ENCODE measurements at regions not wholly inside any gene's neighbourhood (a gene's known extent, or its start where the extent isn't known, plus 50 kb on each side); places are given as distances from the start of the nearest gene placed in this dataset.

GRCh38 chr18:77970814-77971213 lies 721.2 kb downstream of the GALR1 start:
- H3K4me3 ChIP-seq (ENCODE audit: low read depth in 1 of 5, low read length in 5 of 5) = no peak overlapping the region
- H3K36me3 ChIP-seq (ENCODE audit: control insufficient read depth in 5 of 5, insufficient read depth in 5 of 5, low read length in 5 of 5) = no peaks in the 10 kb centered on the region

GRCh38 chr18:77973745-77974144 lies 724.1 kb downstream of the GALR1 start:
- H3K4me3 ChIP-seq (ENCODE audit: low read depth in 1 of 5, low read length in 5 of 5) = no peak overlapping the region
- H3K36me3 ChIP-seq (ENCODE audit: control insufficient read depth in 5 of 5, insufficient read depth in 5 of 5, low read length in 5 of 5) = no peaks in the 10 kb centered on the region
- H3K27me3 ChIP-seq (ENCODE audit: control insufficient read depth in 5 of 5, insufficient read depth in 4 of 5, low read length in 5 of 5) = peaks cover 0 to under 1% (median 0%) of the 10 kb centered on the region in 5 donors
- H3K27ac ChIP-seq (ENCODE audit: low read depth, low read length) = no peak overlapping the region
- H3K4me1 ChIP-seq (ENCODE audit: control insufficient read depth in 5 of 5, insufficient read depth in 5 of 5, low read length in 5 of 5) = no peaks in the 10 kb centered on the region
- peaks cover 0 to 10% (median 0%) of the 10 kb centered on the region in 5 donors for H3K9me3 ChIP-seq (ENCODE audit: control insufficient read depth in 5 of 5, low read length in 5 of 5)
- no peak overlapping the region for H3K9ac ChIP-seq (ENCODE audit: low read length in 5 of 5)

More at GRCh38 chr18:77970814-77971213, 721.2 kb downstream of the GALR1 start:
- H3K9ac ChIP-seq (ENCODE audit: low read length in 5 of 5) = no peak overlapping the region
- peaks cover 0 to 6% (median 0%) of the 10 kb centered on the region in 5 donors for H3K9me3 ChIP-seq (ENCODE audit: control insufficient read depth in 5 of 5, low read length in 5 of 5)
- H3K4me1 ChIP-seq (ENCODE audit: control insufficient read depth in 5 of 5, insufficient read depth in 5 of 5, low read length in 5 of 5) = no peaks in the 10 kb centered on the region
- H3K27me3 ChIP-seq (ENCODE audit: control insufficient read depth in 5 of 5, insufficient read depth in 4 of 5, low read length in 5 of 5) = peaks cover 0 to 7% (median 0%) of the 10 kb centered on the region in 5 donors
- no peak overlapping the region for H3K27ac ChIP-seq (ENCODE audit: low read depth, low read length)

DNA sequence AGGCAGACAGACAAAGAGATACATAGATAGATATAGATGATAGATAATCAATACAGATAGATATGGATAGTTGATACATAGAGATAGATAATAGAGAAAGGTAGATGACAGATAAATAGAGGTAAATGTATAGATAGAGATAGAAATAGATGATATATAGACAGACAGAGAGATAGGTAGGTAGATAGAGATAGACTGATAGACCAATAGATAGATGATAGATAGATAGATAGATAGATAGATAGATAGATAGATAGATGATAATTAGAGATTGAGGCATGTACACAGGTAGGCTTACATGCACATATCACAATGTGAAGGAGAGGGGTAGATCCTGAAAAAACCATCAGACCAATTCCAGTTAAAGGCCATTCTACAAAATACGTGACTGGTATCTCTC lies 724.7 kb downstream of the GALR1 start:
- Histone ChIP-seq H3K27me3 (ENCODE audit: control insufficient read depth in 5 of 5, insufficient read depth in 4 of 5, low read length in 5 of 5) (no peaks in the 10 kb centered on the region), H3K4me3 (ENCODE audit: low read depth in 1 of 5, low read length in 5 of 5) (no peak overlapping the region), H3K9me3 (ENCODE audit: control insufficient read depth in 5 of 5, low read length in 5 of 5) (peaks cover 0 to 9% (median 0%) of the 10 kb centered on the region in 5 donors), H3K4me1 (ENCODE audit: control insufficient read depth in 5 of 5, insufficient read depth in 5 of 5, low read length in 5 of 5) (no peaks in the 10 kb centered on the region), H3K36me3 (ENCODE audit: control insufficient read depth in 5 of 5, insufficient read depth in 5 of 5, low read length in 5 of 5) (no peaks in the 10 kb centered on the region), H3K27ac (ENCODE audit: low read depth, low read length) (no peak overlapping the region), H3K9ac (ENCODE audit: low read length in 5 of 5) (no peak overlapping the region)

DNA sequence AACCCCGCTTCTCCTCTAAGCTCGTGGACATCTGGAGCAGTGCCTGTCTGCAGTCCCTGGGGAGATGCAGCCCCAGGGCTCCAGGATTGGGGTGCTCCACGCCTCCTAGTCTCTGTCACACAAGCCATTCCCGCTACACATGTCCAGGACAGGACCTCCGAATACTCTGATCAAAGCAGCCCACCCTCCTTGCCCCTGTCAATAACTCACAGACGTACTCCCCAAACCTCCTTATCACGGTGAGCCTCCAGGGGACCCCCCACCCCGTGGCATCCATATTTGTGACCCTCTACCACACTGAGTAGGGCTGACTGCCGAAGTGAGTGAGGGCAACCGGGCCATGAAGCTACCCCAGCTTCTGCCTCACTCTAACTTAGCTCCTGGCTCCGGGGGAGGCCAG lies 727.7 kb downstream of the GALR1 start:
- Histone ChIP-seq H3K4me1 (ENCODE audit: control insufficient read depth in 5 of 5, insufficient read depth in 5 of 5, low read length in 5 of 5) (no peaks in the 10 kb centered on the region), H3K27me3 (ENCODE audit: control insufficient read depth in 5 of 5, insufficient read depth in 4 of 5, low read length in 5 of 5) (no peaks in the 10 kb centered on the region), H3K9ac (ENCODE audit: low read length in 5 of 5) (no peak overlapping the region), H3K27ac (ENCODE audit: low read depth, low read length) (no peak overlapping the region), H3K9me3 (ENCODE audit: control insufficient read depth in 5 of 5, low read length in 5 of 5) (peaks cover 0 to 15% (median 2%) of the 10 kb centered on the region in 5 donors), H3K4me3 (ENCODE audit: low read depth in 1 of 5, low read length in 5 of 5) (no peak overlapping the region), H3K36me3 (ENCODE audit: control insufficient read depth in 5 of 5, insufficient read depth in 5 of 5, low read length in 5 of 5) (no peaks in the 10 kb centered on the region)

DNA sequence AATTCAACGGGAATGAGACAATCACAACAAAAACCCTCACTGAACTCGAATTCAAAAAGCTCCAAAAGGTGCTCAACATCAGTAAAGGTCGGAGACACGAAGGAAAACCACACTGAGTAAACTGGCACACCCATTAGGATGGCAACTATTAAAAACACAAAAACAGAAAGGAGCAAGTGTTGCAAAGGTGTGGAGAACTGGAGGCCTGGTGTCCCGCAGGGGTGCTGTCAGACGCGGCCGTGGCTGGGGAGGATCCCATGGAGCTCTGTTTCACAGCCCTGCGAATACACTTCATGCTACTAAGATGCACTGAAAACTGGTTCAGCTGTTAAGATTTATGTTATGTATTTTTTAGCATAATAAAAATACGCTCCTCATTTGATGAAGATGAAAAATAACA lies 730.6 kb downstream of the GALR1 start:
- Histone ChIP-seq H3K36me3 (ENCODE audit: control insufficient read depth in 5 of 5, insufficient read depth in 5 of 5, low read length in 5 of 5) (no peaks in the 10 kb centered on the region), H3K27me3 (ENCODE audit: control insufficient read depth in 5 of 5, insufficient read depth in 4 of 5, low read length in 5 of 5) (no peaks in the 10 kb centered on the region), H3K4me3 (ENCODE audit: low read depth in 1 of 5, low read length in 5 of 5) (no peak overlapping the region), H3K4me1 (ENCODE audit: control insufficient read depth in 5 of 5, insufficient read depth in 5 of 5, low read length in 5 of 5) (no peaks in the 10 kb centered on the region), H3K27ac (ENCODE audit: low read depth, low read length) (no peak overlapping the region), H3K9ac (ENCODE audit: low read length in 5 of 5) (no peak overlapping the region), H3K9me3 (ENCODE audit: control insufficient read depth in 5 of 5, low read length in 5 of 5) (peaks cover 0 to 15% (median 2%) of the 10 kb centered on the region in 5 donors)

DNA sequence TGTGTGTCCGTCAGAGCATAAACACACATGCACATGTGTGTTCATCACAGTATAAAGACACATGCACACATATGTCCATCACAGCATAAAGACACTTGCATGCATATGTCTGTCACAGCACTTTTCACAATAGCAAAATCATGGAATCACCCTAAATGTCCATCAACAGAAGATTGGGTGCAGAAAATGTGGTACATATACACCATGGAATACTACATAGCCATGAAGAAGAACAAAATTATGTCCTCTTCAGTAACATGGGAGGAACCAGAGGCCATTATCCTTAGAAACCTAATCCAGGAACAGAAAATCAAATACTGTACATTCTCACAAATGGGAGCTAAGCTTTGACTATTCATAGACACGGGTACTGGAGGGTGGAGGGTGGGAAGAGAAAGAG lies 732.2 kb downstream of the GALR1 start:
- no peaks in the 10 kb centered on the region for H3K27me3 ChIP-seq (ENCODE audit: control insufficient read depth in 5 of 5, insufficient read depth in 4 of 5, low read length in 5 of 5)
- H3K27ac ChIP-seq (ENCODE audit: low read depth, low read length) = no peak overlapping the region
- H3K36me3 ChIP-seq (ENCODE audit: control insufficient read depth in 5 of 5, insufficient read depth in 5 of 5, low read length in 5 of 5) = no peaks in the 10 kb centered on the region
- H3K9me3 ChIP-seq (ENCODE audit: control insufficient read depth in 5 of 5, low read length in 5 of 5) = peaks cover 0 to 15% (median 2%) of the 10 kb centered on the region in 5 donors
- no peaks in the 10 kb centered on the region for H3K4me1 ChIP-seq (ENCODE audit: control insufficient read depth in 5 of 5, insufficient read depth in 5 of 5, low read length in 5 of 5)
- H3K9ac ChIP-seq (ENCODE audit: low read length in 5 of 5) = no peak overlapping the region
- no peak overlapping the region for H3K4me3 ChIP-seq (ENCODE audit: low read depth in 1 of 5, low read length in 5 of 5)

- Histone ChIP-seq H3K27ac (ENCODE audit: low read depth, low read length) (no peak overlapping the region), H3K9ac (ENCODE audit: low read length in 5 of 5) (no peak overlapping the region), H3K9me3 (ENCODE audit: control insufficient read depth in 5 of 5, low read length in 5 of 5) (peaks cover 0 to 8% (median 2%) of the 10 kb centered on the region in 5 donors), H3K4me3 (ENCODE audit: low read depth in 1 of 5, low read length in 5 of 5) (no peak overlapping the region), H3K4me1 (ENCODE audit: control insufficient read depth in 5 of 5, insufficient read depth in 5 of 5, low read length in 5 of 5) (no peaks in the 10 kb centered on the region), H3K27me3 (ENCODE audit: control insufficient read depth in 5 of 5, insufficient read depth in 4 of 5, low read length in 5 of 5) (no peaks in the 10 kb centered on the region), H3K36me3 (ENCODE audit: control insufficient read depth in 5 of 5, insufficient read depth in 5 of 5, low read length in 5 of 5) (no peaks in the 10 kb centered on the region)
Measured at GRCh38 chr18:77983270-77983669, 733.6 kb downstream of the GALR1 start.

GRCh38 chr18:77984178-77984577 lies 734.5 kb downstream of the GALR1 start:
- Histone ChIP-seq H3K27me3 (ENCODE audit: control insufficient read depth in 5 of 5, insufficient read depth in 4 of 5, low read length in 5 of 5) (no peaks in the 10 kb centered on the region), H3K4me1 (ENCODE audit: control insufficient read depth in 5 of 5, insufficient read depth in 5 of 5, low read length in 5 of 5) (no peaks in the 10 kb centered on the region), H3K4me3 (ENCODE audit: low read depth in 1 of 5, low read length in 5 of 5) (no peak overlapping the region), H3K27ac (ENCODE audit: low read depth, low read length) (no peak overlapping the region), H3K9me3 (ENCODE audit: control insufficient read depth in 5 of 5, low read length in 5 of 5) (peaks cover 0 to 7% (median 2%) of the 10 kb centered on the region in 5 donors), H3K9ac (ENCODE audit: low read length in 5 of 5) (no peak overlapping the region), H3K36me3 (ENCODE audit: control insufficient read depth in 5 of 5, insufficient read depth in 5 of 5, low read length in 5 of 5) (no peaks in the 10 kb centered on the region)

DNA sequence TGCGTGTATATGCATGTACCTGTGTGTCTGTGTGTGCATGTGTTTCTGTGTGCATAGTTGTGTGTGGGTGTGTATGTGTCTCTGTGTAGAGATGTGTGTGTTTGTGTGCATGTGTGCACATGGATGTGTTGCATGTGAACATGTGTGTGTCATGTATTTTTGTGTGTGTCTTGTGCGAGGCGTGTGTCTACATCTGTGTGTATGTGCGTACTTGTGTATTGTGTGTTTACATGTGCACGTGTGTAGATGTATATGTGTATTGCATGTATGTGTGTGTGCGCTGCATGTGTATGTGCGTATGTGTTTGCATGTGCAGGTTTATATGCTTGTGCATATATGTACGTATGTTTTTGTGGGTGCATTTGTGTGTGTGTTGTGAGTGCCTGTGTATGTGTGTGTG lies 735.2 kb downstream of the GALR1 start:
- Histone ChIP-seq H3K36me3 (ENCODE audit: control insufficient read depth in 5 of 5, insufficient read depth in 5 of 5, low read length in 5 of 5) (no peaks in the 10 kb centered on the region), H3K9ac (ENCODE audit: low read length in 5 of 5) (no peak overlapping the region), H3K9me3 (ENCODE audit: control insufficient read depth in 5 of 5, low read length in 5 of 5) (peaks cover 0 to 7% (median 2%) of the 10 kb centered on the region in 5 donors), H3K4me1 (ENCODE audit: control insufficient read depth in 5 of 5, insufficient read depth in 5 of 5, low read length in 5 of 5) (no peaks in the 10 kb centered on the region), H3K27ac (ENCODE audit: low read depth, low read length) (no peak overlapping the region), H3K27me3 (ENCODE audit: control insufficient read depth in 5 of 5, insufficient read depth in 4 of 5, low read length in 5 of 5) (no peaks in the 10 kb centered on the region), H3K4me3 (ENCODE audit: low read depth in 1 of 5, low read length in 5 of 5) (no peak overlapping the region)

- H3K4me3 ChIP-seq (ENCODE audit: low read depth in 1 of 5, low read length in 5 of 5) = no peak overlapping the region
- no peaks in the 10 kb centered on the region for H3K4me1 ChIP-seq (ENCODE audit: control insufficient read depth in 5 of 5, insufficient read depth in 5 of 5, low read length in 5 of 5)
- no peak overlapping the region for H3K9ac ChIP-seq (ENCODE audit: low read length in 5 of 5)
- H3K27me3 ChIP-seq (ENCODE audit: control insufficient read depth in 5 of 5, insufficient read depth in 4 of 5, low read length in 5 of 5) = no peaks in the 10 kb centered on the region
- H3K9me3 ChIP-seq (ENCODE audit: control insufficient read depth in 5 of 5, low read length in 5 of 5) = peaks cover 0 to 7% (median 2%) of the 10 kb centered on the region in 5 donors
- H3K27ac ChIP-seq (ENCODE audit: low read depth, low read length) = no peak overlapping the region
- H3K36me3 ChIP-seq (ENCODE audit: control insufficient read depth in 5 of 5, insufficient read depth in 5 of 5, low read length in 5 of 5) = no peaks in the 10 kb centered on the region
Measured at GRCh38 chr18:77985526-77986281, 736.1 kb downstream of the GALR1 start.
